SK-N-SH (cell line): ENCODE measurements at regions not wholly inside any gene's neighbourhood (a gene's known extent, or its start where the extent isn't known, plus 50 kb on each side); places are given as distances from the start of the nearest gene placed in this dataset.
A peak's percentile ranks its signal among the peaks of the same experiment; 100 is the strongest.

ENCODE experiments used
- CTCF ChIA-PET: fragments of 300-600, 350-600 bp; formaldehyde crosslinking; extraction: SDS; loops from one replicate; lab custom pipeline; 2021; lab: Yijun Ruan, JAX
- POLR2A ChIA-PET: fragments of 350-600 bp; sonication (Branson Sonifier 250); formaldehyde crosslinking; extraction: SDS; loops from one replicate; lab custom pipeline; 2020; ENCODE audit warnings: antibody characterized with exemption, inconsistent platforms; lab: Yijun Ruan, JAX
- DNase-seq: peaks from one replicate; pipeline ENCODE4 v3.0.0; 2012
- H2AFZ ChIP-seq: fragments of 200-600 bp; sonication (generic); 2 replicates; pipeline ENCODE4 v1.8.1; 2016; ENCODE audit warnings: antibody characterized with exemption, mild to moderate bottlenecking, low read depth
- H3F3A ChIP-seq: fragments of 200-600 bp; sonication (generic); replicated peaks from 2 replicates; pipeline ENCODE3; 2016; ENCODE audit warnings: antibody characterized with exemption, mild to moderate bottlenecking; ENCODE audit not compliant: insufficient read depth
- H3K27ac ChIP-seq, 2 experiments: fragments of 200-500 bp in 1 of 2; fragments of 200-600 bp in 1 of 2; sonication (Bioruptor generic) in 1 of 2; sonication (generic), shearing (Covaris generic) in 1 of 2; 2 replicates each; pipeline versions ENCODE4 v1.5.1 to v1.6.1; 2014 to 2016; ENCODE audit warnings: low read depth in 2 of 2, inconsistent platforms in 1 of 2, low read length in 1 of 2, mild to moderate bottlenecking in 1 of 2, mixed read lengths in 1 of 2
- H3K27me3 ChIP-seq: fragments of 200-600 bp; sonication (generic), shearing (Covaris generic); 2 replicates; pipeline ENCODE4 v1.6.1; 2016; ENCODE audit warnings: mixed run types; ENCODE audit not compliant: insufficient read depth
- H3K36me3 ChIP-seq, 2 experiments: fragments of 200-500 bp in 1 of 2; fragments of 200-600 bp in 1 of 2; sonication (Bioruptor generic) in 1 of 2; sonication (generic) in 1 of 2; replicated peaks in 1 of 2; 2 replicates each; pipeline versions ENCODE3 to v1.5.1; 2014 to 2016; ENCODE audit warnings: low read length in 1 of 2, mild to moderate bottlenecking in 1 of 2; ENCODE audit not compliant: insufficient read depth in 2 of 2, control insufficient read depth in 1 of 2
- H3K4me1 ChIP-seq, 2 experiments: fragments of 200-500 bp in 1 of 2; fragments of 200-600 bp in 1 of 2; sonication (Bioruptor generic) in 1 of 2; sonication (generic), shearing (Covaris generic) in 1 of 2; 2 replicates each; pipeline versions ENCODE4 v1.5.1 to v1.6.1; 2014 to 2016; ENCODE audit warnings: low read depth in 1 of 2, low read length in 1 of 2, mixed run types in 1 of 2; ENCODE audit not compliant: insufficient read depth in 2 of 2, control insufficient read depth in 1 of 2
- H3K4me2 ChIP-seq: fragments of 200-600 bp; sonication (generic), shearing (Covaris generic); 2 replicates; pipeline ENCODE4 v1.6.1; 2017; ENCODE audit warnings: mixed run types
- H3K4me3 ChIP-seq, 2 experiments: fragments of 200-500 bp in 1 of 2; fragments of 200-600 bp in 1 of 2; sonication (Bioruptor generic) in 1 of 2; sonication (generic), shearing (Covaris generic) in 1 of 2; 2 replicates each; pipeline versions ENCODE4 v1.5.1 to v1.8.1; 2014 to 2016; ENCODE audit warnings: low read depth in 2 of 2, inconsistent platforms in 1 of 2, low read length in 1 of 2, mild to moderate bottlenecking in 1 of 2, mixed read lengths in 1 of 2, moderate library complexity in 1 of 2
- H3K79me2 ChIP-seq: fragments of 200-600 bp; sonication (generic); 2 replicates; pipeline ENCODE4 v1.8.1; 2017; ENCODE audit warnings: mild to moderate bottlenecking; ENCODE audit not compliant: insufficient read depth
- H3K9ac ChIP-seq: fragments of 200-600 bp; sonication (generic); 2 replicates; pipeline ENCODE4 v1.6.1; 2017; ENCODE audit warnings: mixed run types
- H3K9me2 ChIP-seq: fragments of 200-600 bp; sonication (generic); 2 replicates; pipeline ENCODE4 v1.6.1; 2017; ENCODE audit warnings: mixed run types
- H3K9me3 ChIP-seq: fragments of 200-600 bp; sonication (generic); 2 replicates; pipeline ENCODE4 v1.6.1; 2017; ENCODE audit warnings: mixed run types, mild to moderate bottlenecking, moderate library complexity
- H4K20me1 ChIP-seq: fragments of 200-600 bp; sonication (generic); 2 replicates; pipeline ENCODE4 v1.6.1; 2017; ENCODE audit warnings: mild to moderate bottlenecking, mixed run types; ENCODE audit not compliant: insufficient read depth
- ELF1 ChIP-seq: IDR thresholded peaks from 2 replicates; pipeline ENCODE4 v1.4.0; 2012
- EP300 ChIP-seq, 2 experiments: IDR thresholded peaks; 2 replicates each; pipeline versions ENCODE4 v1.4.0 to v1.6.1; 2012; ENCODE audit warnings: borderline replicate concordance in 1 of 2, low read depth in 1 of 2, low read length in 1 of 2
- EZH2phosphoT487 ChIP-seq: fragments of 200-600 bp; sonication (generic); IDR thresholded peaks from 2 replicates; pipeline ENCODE4 v1.6.1; 2017; ENCODE audit warnings: low read depth, mixed run types, mild to moderate bottlenecking, antibody characterized with exemption, moderate library complexity, borderline replicate concordance
- FOSL2 ChIP-seq: IDR thresholded peaks from 2 replicates; pipeline ENCODE4 v1.4.0; 2012; ENCODE audit warnings: low read depth, mild to moderate bottlenecking, moderate library complexity, borderline replicate concordance
- GABPA ChIP-seq: IDR thresholded peaks from 2 replicates; pipeline ENCODE4 v1.4.0; 2012; ENCODE audit warnings: low read depth, mild to moderate bottlenecking
- GATA2 ChIP-seq: sonication (generic); formaldehyde crosslinking; IDR thresholded peaks from 2 replicates; pipeline ENCODE4 v1.5.0; 2020; ENCODE audit warnings: mild to moderate bottlenecking, missing genetic modification reagents
- IRF3 ChIP-seq: fragments of 150-350 bp; IDR thresholded peaks from 2 replicates; pipeline ENCODE4 v1.6.1; 2016; ENCODE audit warnings: mild to moderate bottlenecking, low read depth, low read length
- POLR2AphosphoS5 ChIP-seq: IDR thresholded peaks from 2 replicates; pipeline ENCODE4 v1.6.1; 2012; ENCODE audit warnings: low read depth, low read length
- RFX5 ChIP-seq: IDR thresholded peaks from 2 replicates; pipeline ENCODE4 v1.6.1; 2012; ENCODE audit warnings: mild to moderate bottlenecking, improper control_type of control experiment, low read length
- RXRA ChIP-seq: IDR thresholded peaks from 2 replicates; pipeline ENCODE4 v1.4.0; 2012; ENCODE audit warnings: low read depth, mild to moderate bottlenecking, borderline replicate concordance
- TCF12 ChIP-seq: IDR thresholded peaks from 2 replicates; pipeline ENCODE4 v1.4.0; 2012
- TEAD4 ChIP-seq: IDR thresholded peaks from 2 replicates; pipeline ENCODE4 v1.4.0; 2012; ENCODE audit warnings: mild to moderate bottlenecking, borderline replicate concordance; ENCODE audit not compliant: insufficient read depth
- YY1 ChIP-seq: IDR thresholded peaks from 2 replicates; pipeline ENCODE4 v1.4.0; 2012; ENCODE audit warnings: low read depth, mild to moderate bottlenecking
- WGBS: methylation state at CpG from one replicate; pipeline ENCODE4 v1.1.6; 2017; ENCODE audit warnings: low lambda C conversion rate; 5-methylcytosine and 5-hydroxymethylcytosine counted together

GRCh38 chr2:228344531-228344930 is 163.0 kb upstream of the SPHKAP start:
- no peaks in the 10 kb centered on the region for H4K20me1 ChIP-seq
- no peaks in the 10 kb centered on the region for H3K9me2 ChIP-seq
- no peaks in the 10 kb centered on the region for H3F3A ChIP-seq
- TF ChIP-seq TCF12 = peak; percentile 13; the same call in 1 of the 2 replicates
- no peak for TF ChIP-seq RFX5
- no peaks in the 10 kb centered on the region for H3K9me3 ChIP-seq
- ChIA-PET CTCF (no interaction called here), POLR2A (no interaction called here)
- H3K36me3 ChIP-seq = no peaks in the 10 kb centered on the region
- no peaks in the 10 kb centered on the region for H3K4me1 ChIP-seq
- no peak overlapping the region for H3K4me2 ChIP-seq
- H2AFZ ChIP-seq = no peak overlapping the region
- DNase-seq = no peak
- no peak overlapping the region for H3K9ac ChIP-seq
- 15% methylated on average over 2 of the region's 2 CpGs for WGBS
- no peaks in the 10 kb centered on the region for H3K27me3 ChIP-seq
- no peak overlapping the region for H3K27ac ChIP-seq
- H3K4me3 ChIP-seq = no peak overlapping the region
- H3K79me2 ChIP-seq = no peaks in the 10 kb centered on the region

- Histone ChIP-seq H3K4me2 (no peak overlapping the region), H3K9ac (no peak overlapping the region), H3K9me3 (no peaks in the 10 kb centered on the region), H3K79me2 (no peaks in the 10 kb centered on the region), H3F3A (no peaks in the 10 kb centered on the region), H3K4me3 (no peak overlapping the region), H3K9me2 (no peaks in the 10 kb centered on the region), H3K36me3 (no peaks in the 10 kb centered on the region), H3K27me3 (no peaks in the 10 kb centered on the region), H2AFZ (no peak overlapping the region), H3K27ac (no peak overlapping the region), H4K20me1 (no peaks in the 10 kb centered on the region), H3K4me1 (no peaks in the 10 kb centered on the region)
- TF ChIP-seq POLR2AphosphoS5 (no peak), TEAD4 (no peak), GABPA (no peak), GATA2 (CRISPR knock-in tag) (no peak), EP300 (IDR thresholded peaks at IDR 0.05; ENCODE audit: borderline replicate concordance in 1 of 2, low read depth in 1 of 2, low read length in 1 of 2) (no peak), YY1 (no peak), IRF3 (no peak), FOSL2 (no peak), RXRA (no peak)
- POLR2A ChIA-PET = no interaction called here
- DNase-seq = no peak
- CTCF ChIA-PET = no interaction called here
These were observed 158.0 kb upstream of the SPHKAP start for GRCh38 chr2:228339525-228339924.

GRCh38 chr2:228334180-228334579 is 152.7 kb upstream of the SPHKAP start:
- no peak overlapping the region for H3K9ac ChIP-seq
- WGBS = 6% methylated on average over 2 of the region's 2 CpGs
- no peak overlapping the region for H3K4me2 ChIP-seq
- no peaks in the 10 kb centered on the region for H3K9me3 ChIP-seq
- no peaks in the 10 kb centered on the region for H3K27me3 ChIP-seq
- H4K20me1 ChIP-seq = no peaks in the 10 kb centered on the region
- no peak for DNase-seq
- no peak overlapping the region for H2AFZ ChIP-seq
- no peak overlapping the region for H3K4me3 ChIP-seq
- H3K79me2 ChIP-seq = no peaks in the 10 kb centered on the region
- H3K27ac ChIP-seq = no peak overlapping the region
- ChIA-PET CTCF (interaction anchor here (1.0 kb wide), 1 partner anchor 15 kb away, joined by 3 read pairs; no protein-coding TSS in a partner anchor), POLR2A (no interaction called here)
- TF ChIP-seq YY1 (no peak), EZH2phosphoT487 (no peak), ELF1 (no peak)
- no peaks in the 10 kb centered on the region for H3K4me1 ChIP-seq
- H3K36me3 ChIP-seq = no peaks in the 10 kb centered on the region
- H3F3A ChIP-seq = no peaks in the 10 kb centered on the region
- no peaks in the 10 kb centered on the region for H3K9me2 ChIP-seq
